Ovary (tissue), 7 donors: ENCODE measurements at regions not wholly inside any gene's neighbourhood (a gene's known extent, or its start where the extent isn't known, plus 50 kb on each side); places are given as distances from the start of the nearest gene placed in this dataset.

Experiments
- DNase-seq, 5 donors: peaks; one replicate each; pipeline ENCODE4 v3.0.0-alpha.2; 2019 to 2020
- H3K27ac ChIP-seq, 2 donors: fragments of 200-600 bp; one replicate each; pipeline versions ENCODE4 v1.5.1 to v1.8.0; 2019 to 2022
- H3K27me3 ChIP-seq: fragments of 200-600 bp; one replicate; pipeline ENCODE4 v1.8.0; 2022
- H3K36me3 ChIP-seq: fragments of 200-600 bp; sonication (generic); one replicate; pipeline ENCODE4 v1.5.1; 2019
- H3K4me1 ChIP-seq: one replicate; pipeline ENCODE4 v1.8.1; 2013; ENCODE audit warnings: mild to moderate bottlenecking, moderate library complexity; ENCODE audit not compliant: insufficient read depth
- H3K4me3 ChIP-seq: fragments of 200-600 bp; sonication (generic); one replicate; pipeline ENCODE4 v1.5.1; 2017
- H3K9me3 ChIP-seq, 2 donors: fragments of 200-600 bp in 1 of 2; sonication (generic) in 1 of 2; one replicate each; pipeline versions ENCODE4 v1.5.1 to v1.8.1; 2013 to 2019; ENCODE audit warnings: mild to moderate bottlenecking in 1 of 2, moderate library complexity in 1 of 2
- CTCF ChIP-seq, 3 donors: fragments of 450-650 bp in 2 of 3; fragments of 200-600 bp in 1 of 3; IDR thresholded peaks; one replicate each; pipeline versions ENCODE4 v1.5.1 to v1.8.0; 2016 to 2022; ENCODE audit warnings: antibody characterized with exemption in 3 of 3, mild to moderate bottlenecking in 1 of 3
- EP300 ChIP-seq: sonication (generic); formaldehyde crosslinking; IDR thresholded peaks from one replicate; pipeline ENCODE4 v1.6.1; 2017; ENCODE audit warnings: antibody characterized with exemption
- POLR2A ChIP-seq: fragments of 450-650 bp; IDR thresholded peaks from one replicate; pipeline ENCODE4 v1.6.1; 2017; ENCODE audit warnings: antibody characterized with exemption, mild to moderate bottlenecking, moderate library complexity
- WGBS, 3 donors: extraction: QIAGEN DNeasy Blood & Tissue Kit in 1 of 3; methylation state at CpG; one replicate each; pipeline versions ENCODE4 v1.1.5 to v1.1.7; 2013 to 2017; 5-methylcytosine and 5-hydroxymethylcytosine counted together
- intact Hi-C, 4 donors: fragments of 100-400 bp; cut with DNase I; formaldehyde crosslinking; loops; one replicate each; pipeline versions ENCODE4 v1.11.0 to v1.15.1; 2022 to 2023
- donor health status: DM: no; HTN: no; CAD: no; lungs with moderate emphysema.
- donor health status: DM: no; HTN: no; CAD: no.
- donor health status: Bipolar disorder and iron deficiency.
- donor health status: DM: no; HTN: no; CAD: no.
- donor health status: DM: yes; HTN: yes; CAD: no.

GRCh38 chr17:73910206-73910605 is 266.0 kb upstream of the SDK2 start:
- no peak overlapping the region for H3K27ac ChIP-seq
- H3K36me3 ChIP-seq = no peaks in the 10 kb centered on the region
- no peaks in the 10 kb centered on the region for H3K4me1 ChIP-seq
- no peaks in the 10 kb centered on the region for H3K9me3 ChIP-seq
- H3K27me3 ChIP-seq = no peaks in the 10 kb centered on the region
- WGBS, 3 donors = 81 to 89% (median 86%) methylated on average over 4 of the region's 4 CpGs
- intact Hi-C loops = no loop called here
- TF ChIP-seq EP300 (no peak), CTCF (IDR thresholded peaks at IDR 0.05) (no peak), POLR2A (no peak)
- DNase-seq = no peak
- H3K4me3 ChIP-seq = no peak overlapping the region

DNA sequence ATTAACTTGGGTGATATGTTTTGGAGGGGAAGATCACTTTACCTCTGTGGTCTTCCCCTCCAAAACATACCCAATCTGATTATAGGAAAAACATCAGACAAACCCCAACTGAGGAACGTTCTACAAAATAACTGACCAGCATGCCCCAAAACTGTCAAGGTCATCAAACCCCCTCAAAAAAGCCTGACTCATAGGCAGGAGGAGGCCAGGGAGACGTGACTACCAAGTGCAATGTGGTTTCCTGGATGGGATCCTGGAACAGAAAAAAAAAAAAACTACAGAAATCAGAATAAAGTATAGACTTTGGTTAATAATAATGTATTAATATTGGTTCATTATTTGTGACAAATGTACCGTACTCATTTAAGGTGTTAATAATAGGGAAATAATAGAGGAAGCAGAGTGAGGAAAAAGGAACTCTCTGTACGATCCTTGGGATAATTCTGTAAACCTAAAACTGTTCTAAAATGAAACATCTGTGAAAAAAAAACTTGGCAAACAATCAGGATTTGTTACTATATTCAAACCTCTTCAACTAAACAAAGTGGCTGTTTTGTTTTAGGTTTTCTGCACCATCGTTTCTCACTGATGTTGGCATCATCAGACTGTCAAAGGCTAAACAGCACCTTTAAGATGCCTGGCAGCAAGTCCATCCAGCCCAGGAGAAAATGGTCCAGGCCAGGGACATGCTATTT is 266.7 kb upstream of the SDK2 start:
- no peak for DNase-seq
- Histone ChIP-seq H3K27me3 (no peaks in the 10 kb centered on the region), H3K4me3 (no peak overlapping the region), H3K36me3 (no peaks in the 10 kb centered on the region), H3K27ac (no peak overlapping the region), H3K4me1 (no peaks in the 10 kb centered on the region), H3K9me3 (no peaks in the 10 kb centered on the region)
- no peak for TF ChIP-seq POLR2A
- no peak for TF ChIP-seq CTCF (IDR thresholded peaks at IDR 0.05)
- TF ChIP-seq EP300 = no peak
- 10 to 15% (median 12%) methylated on average over 5 of the region's 5 CpGs for WGBS, 3 donors
- intact Hi-C loops = no loop called here

DNA sequence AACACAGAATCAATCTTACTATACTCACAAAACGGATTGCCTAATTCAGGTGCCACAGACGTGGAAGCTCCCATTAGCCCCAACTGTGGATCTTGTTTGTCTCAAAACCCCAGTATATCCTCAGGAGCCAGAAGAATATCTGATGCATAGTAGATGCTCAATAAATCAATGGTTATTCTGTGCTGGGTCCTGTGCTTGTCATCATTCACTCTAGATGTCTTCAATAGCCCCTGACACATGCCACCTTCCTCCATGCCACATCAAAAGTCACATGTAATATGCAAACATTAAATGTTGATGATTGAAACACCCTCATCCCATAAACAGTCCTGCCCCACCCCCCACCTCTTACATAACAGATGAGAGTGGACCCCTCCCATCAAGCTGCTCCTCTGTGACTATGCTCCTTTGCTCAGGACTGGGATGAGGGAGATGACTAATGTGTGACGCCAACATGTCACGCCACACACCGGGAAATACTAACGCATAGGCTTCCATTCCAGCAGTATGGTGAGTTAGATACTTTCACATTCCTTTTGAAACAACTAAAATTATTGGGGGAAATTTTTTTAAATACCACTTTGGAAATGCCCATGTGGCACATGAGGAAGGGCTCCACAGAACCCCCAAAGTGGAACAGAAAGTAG is 267.6 kb upstream of the SDK2 start:
- Histone ChIP-seq H3K4me3 (no peak overlapping the region), H3K27me3 (no peaks in the 10 kb centered on the region), H3K4me1 (no peaks in the 10 kb centered on the region), H3K36me3 (no peaks in the 10 kb centered on the region), H3K27ac (no peak overlapping the region), H3K9me3 (no peaks in the 10 kb centered on the region)
- 74 to 84% (median 76%) methylated on average over 6 of the region's 6 CpGs for WGBS, 3 donors
- TF ChIP-seq POLR2A (no peak), EP300 (no peak), CTCF (IDR thresholded peaks at IDR 0.05) (no peak)
- intact Hi-C loops = no loop called here
- DNase-seq = no peak

GRCh38 chr17:73912373-73912746 is 268.1 kb upstream of the SDK2 start:
- no peaks in the 10 kb centered on the region for H3K36me3 ChIP-seq
- no peak for TF ChIP-seq EP300
- TF ChIP-seq POLR2A = no peak
- no peak for TF ChIP-seq CTCF (IDR thresholded peaks at IDR 0.05)
- 78 to 100% (median 83%) methylated on average over 1 of the region's 1 CpG for WGBS, 3 donors
- intact Hi-C loops = no loop called here
- no peaks in the 10 kb centered on the region for H3K4me1 ChIP-seq
- H3K4me3 ChIP-seq = no peak overlapping the region
- H3K27me3 ChIP-seq = no peaks in the 10 kb centered on the region
- H3K27ac ChIP-seq = no peak overlapping the region
- H3K9me3 ChIP-seq = no peaks in the 10 kb centered on the region
- no peak for DNase-seq
